ENCODE measurements at regions not wholly inside any gene's neighbourhood (a gene's known extent, or its start where the extent isn't known, plus 50 kb on each side); places are given as distances from the start of the nearest gene placed in this dataset.

DNA sequence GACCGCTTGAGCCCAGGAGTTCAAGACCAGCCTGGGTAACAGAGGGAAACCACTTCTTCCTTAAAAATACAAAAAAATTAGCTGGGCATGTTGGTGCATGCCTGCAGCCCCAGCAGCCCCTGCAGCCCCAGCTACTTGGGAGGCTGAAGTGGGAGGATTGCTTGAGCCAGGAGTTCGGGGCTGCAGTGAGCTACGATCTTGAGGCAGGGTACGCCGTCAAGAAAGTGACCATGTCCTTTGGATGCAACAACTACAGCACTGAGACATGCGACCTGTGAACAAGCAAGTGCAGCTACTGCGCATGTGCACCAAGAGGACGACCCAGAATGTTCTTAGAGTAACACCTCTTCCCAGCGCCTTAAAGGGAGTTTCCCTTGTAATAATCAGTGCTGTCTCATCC is 66.6 kb upstream of the ZNF479 start:
- Histone ChIP-seq H3K9me3 (ENCODE audit: control insufficient read depth, insufficient read depth, low read length) (peaks cover 33% of the 10 kb centered on the region), H3K27ac (ENCODE audit: low read length) (no peak overlapping the region), H3K36me3 (ENCODE audit: control insufficient read depth, insufficient read depth, low read length) (no peaks in the 10 kb centered on the region), H3K27me3 (ENCODE audit: control insufficient read depth, insufficient read depth, low read length) (no peaks in the 10 kb centered on the region), H3K4me1 (ENCODE audit: control insufficient read depth, insufficient read depth, low read length) (no peaks in the 10 kb centered on the region), H3K4me3 (ENCODE audit: low read length) (no peak overlapping the region)
- no peak for TF ChIP-seq CTCF (IDR thresholded peaks at IDR 0.05)
- Mint-ChIP-seq H3K27ac (no peak overlapping the region), H3K4me3 (no peak overlapping the region), H3K4me1 (no peaks in the 10 kb centered on the region), H3K27me3 (ENCODE audit: low read depth in 2 of 2) (no peaks in the 10 kb centered on the region), H3K36me3 (no peaks in the 10 kb centered on the region), H3K9me3 (peaks cover 0 to 3% of the 10 kb centered on the region in 2 donors)
- intact Hi-C loops (cut with micrococcal nuclease) = loop anchor here (2.0 kb wide), 1 partner anchor 16 kb away; no protein-coding TSS in a partner anchor
- 82% methylated on average over 9 of the region's 9 CpGs for WGBS (ENCODE audit: insufficient coverage)
- ATAC-seq (no peak), DNase-seq (no peak)

DNA sequence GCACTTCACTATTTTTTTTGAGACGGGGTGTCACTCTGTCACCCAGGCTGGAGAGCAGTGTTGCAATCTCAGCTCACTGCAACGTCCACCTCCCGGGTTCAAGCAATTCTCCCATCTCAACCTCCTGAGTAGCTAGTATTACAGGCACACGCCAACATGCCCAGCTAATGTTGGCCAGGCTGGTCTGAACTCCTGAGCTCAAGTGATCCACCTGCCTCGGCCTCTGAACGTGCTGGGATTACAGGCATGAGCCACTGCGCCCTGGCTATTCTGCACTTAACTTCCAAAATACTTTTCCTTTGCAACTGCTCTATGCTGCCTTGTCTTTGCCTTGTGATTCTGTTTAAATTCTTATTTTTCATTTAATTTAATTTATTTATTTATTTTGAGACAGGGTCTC is 67.0 kb upstream of the ZNF479 start:
- Mint-ChIP-seq H3K9me3 (peaks cover 0 to 3% of the 10 kb centered on the region in 2 donors), H3K27me3 (ENCODE audit: low read depth in 2 of 2) (no peaks in the 10 kb centered on the region), H3K4me3 (no peak overlapping the region), H3K4me1 (no peaks in the 10 kb centered on the region), H3K36me3 (no peaks in the 10 kb centered on the region), H3K27ac (no peak overlapping the region)
- intact Hi-C loops (cut with micrococcal nuclease) = loop anchor here (2.0 kb wide), 1 partner anchor 16 kb away; no protein-coding TSS in a partner anchor
- ATAC-seq (no peak), DNase-seq (no peak)
- Histone ChIP-seq H3K36me3 (ENCODE audit: control insufficient read depth, insufficient read depth, low read length) (no peaks in the 10 kb centered on the region), H3K27ac (ENCODE audit: low read length) (no peak overlapping the region), H3K4me3 (ENCODE audit: low read length) (no peak overlapping the region), H3K27me3 (ENCODE audit: control insufficient read depth, insufficient read depth, low read length) (no peaks in the 10 kb centered on the region), H3K4me1 (ENCODE audit: control insufficient read depth, insufficient read depth, low read length) (no peaks in the 10 kb centered on the region), H3K9me3 (ENCODE audit: control insufficient read depth, insufficient read depth, low read length) (peaks cover 36% of the 10 kb centered on the region)
- no peak for TF ChIP-seq CTCF (IDR thresholded peaks at IDR 0.05)
- WGBS (ENCODE audit: insufficient coverage) = 91% methylated on average over 7 of the region's 7 CpGs

DNA sequence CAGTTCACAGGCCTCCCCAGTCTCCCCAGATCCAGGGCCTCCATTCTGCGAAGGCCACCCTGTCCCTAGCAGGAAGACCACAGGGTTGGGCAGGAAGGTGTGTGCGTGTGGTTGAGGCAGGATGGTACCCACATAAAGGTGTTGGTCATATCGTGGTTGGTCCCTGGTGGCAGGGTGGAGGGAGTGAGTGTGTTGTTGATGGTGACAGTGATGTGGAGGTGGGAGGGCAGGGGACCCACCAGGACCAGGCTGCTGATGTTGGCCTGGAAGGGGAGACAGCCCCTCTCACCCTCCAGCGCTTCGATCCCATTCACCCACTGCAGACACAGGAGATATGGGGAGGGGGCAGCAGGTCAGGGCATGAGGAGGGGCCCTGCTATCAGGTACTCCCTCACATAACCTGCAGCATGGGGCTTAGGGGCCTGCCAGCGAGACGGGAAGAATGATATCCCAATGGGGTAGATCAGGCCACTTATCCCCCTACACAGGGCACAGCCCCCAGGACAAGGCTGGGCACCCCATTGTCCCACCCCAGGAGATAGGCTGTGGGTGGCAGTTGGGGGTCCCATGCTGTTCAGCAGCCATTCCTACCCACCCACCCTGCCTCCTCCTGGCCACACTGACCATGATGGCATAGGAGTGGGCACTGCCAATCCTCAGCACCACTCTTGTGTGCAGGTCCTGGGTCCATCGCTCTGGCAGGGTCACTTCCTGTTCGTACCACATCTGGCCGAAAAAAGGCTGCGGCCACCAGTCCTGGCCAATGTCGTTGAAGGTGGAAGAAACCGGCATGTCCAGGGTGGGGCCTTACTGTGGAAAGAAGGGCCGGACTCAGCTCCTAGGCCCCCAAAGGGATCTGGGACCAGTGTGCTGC is 69.0 kb upstream of the ZNF479 start:
- H3K9me3 ChIP-seq (ENCODE audit: control insufficient read depth, insufficient read depth, low read length) = peaks cover 51% of the 10 kb centered on the region
- Mint-ChIP-seq H3K27ac (no peak overlapping the region), H3K36me3 (no peaks in the 10 kb centered on the region), H3K9me3 (peaks cover 0 to 3% of the 10 kb centered on the region in 2 donors), H3K27me3 (ENCODE audit: low read depth in 2 of 2) (no peaks in the 10 kb centered on the region), H3K4me3 (no peak overlapping the region), H3K4me1 (no peaks in the 10 kb centered on the region)
- TF ChIP-seq CTCF (IDR thresholded peaks at IDR 0.05) = no peak
- ATAC-seq (no peak), DNase-seq (no peak)
- intact Hi-C loops (cut with micrococcal nuclease) = no loop called here
- no peak overlapping the region for H3K4me3 ChIP-seq (ENCODE audit: low read length)
- no peak overlapping the region for H3K27ac ChIP-seq (ENCODE audit: low read length)
- no peaks in the 10 kb centered on the region for H3K36me3 ChIP-seq (ENCODE audit: control insufficient read depth, insufficient read depth, low read length)
- H3K4me1 ChIP-seq (ENCODE audit: control insufficient read depth, insufficient read depth, low read length) = no peaks in the 10 kb centered on the region
- no peaks in the 10 kb centered on the region for H3K27me3 ChIP-seq (ENCODE audit: control insufficient read depth, insufficient read depth, low read length)
- 91% methylated on average over 10 of the region's 14 CpGs for WGBS (ENCODE audit: insufficient coverage)

GRCh38 chr7:57201895-57202210 is 69.6 kb upstream of the ZNF479 start:
- no peak overlapping the region for H3K4me3 ChIP-seq (ENCODE audit: low read length)
- peaks cover 4 to 7% of the 10 kb centered on the region in 2 donors for H3K9me3 Mint-ChIP-seq
- no peak overlapping the region for H3K27ac ChIP-seq (ENCODE audit: low read length)
- H3K4me1 Mint-ChIP-seq = no peaks in the 10 kb centered on the region
- no peak for TF ChIP-seq CTCF (IDR thresholded peaks at IDR 0.05)
- intact Hi-C loops (cut with micrococcal nuclease) = no loop called here
- 94% methylated on average over 7 of the region's 7 CpGs for WGBS (ENCODE audit: insufficient coverage)
- no peak overlapping the region for H3K27ac Mint-ChIP-seq
- DNase-seq = no peak
- no peaks in the 10 kb centered on the region for H3K27me3 Mint-ChIP-seq (ENCODE audit: low read depth in 2 of 2)
- ATAC-seq = no peak
- H3K4me3 Mint-ChIP-seq = no peak overlapping the region
- no peaks in the 10 kb centered on the region for H3K27me3 ChIP-seq (ENCODE audit: control insufficient read depth, insufficient read depth, low read length)
- no peaks in the 10 kb centered on the region for H3K36me3 ChIP-seq (ENCODE audit: control insufficient read depth, insufficient read depth, low read length)
- no peaks in the 10 kb centered on the region for H3K4me1 ChIP-seq (ENCODE audit: control insufficient read depth, insufficient read depth, low read length)
- H3K36me3 Mint-ChIP-seq = no peaks in the 10 kb centered on the region
- H3K9me3 ChIP-seq (ENCODE audit: control insufficient read depth, insufficient read depth, low read length) = peaks cover 53% of the 10 kb centered on the region
